ENCODE measurements at regions not wholly inside any gene's neighbourhood (a gene's known extent, or its start where the extent isn't known, plus 50 kb on each side); places are given as distances from the start of the nearest gene placed in this dataset.

GRCh38 chr7:69433081-69433480 lies 165.2 kb upstream of the AUTS2 start:
- no peak overlapping the region for H3K27ac ChIP-seq (ENCODE audit: low read depth, low read length)
- peaks cover 8% of the 10 kb centered on the region for H3K27me3 ChIP-seq (ENCODE audit: control insufficient read depth, low read length)
- H4K20me1 ChIP-seq (ENCODE audit: control insufficient read depth, insufficient read depth, low read depth, low read length): no peaks in the 10 kb centered on the region
- H3K9me2 ChIP-seq (replicated peaks; ENCODE audit: control insufficient read depth, low read length): no peaks in the 10 kb centered on the region
- no peaks in the 10 kb centered on the region for H3K9me3 ChIP-seq (ENCODE audit: control insufficient read depth, insufficient read depth, low read length)
- H3F3A ChIP-seq (ENCODE audit: control insufficient read depth, insufficient read depth): no peaks in the 10 kb centered on the region
- H3K4me2 ChIP-seq (ENCODE audit: low read length): no peak overlapping the region
- H3K4me1 ChIP-seq (ENCODE audit: control insufficient read depth, low read length): 0 out of 2 replicates have a peak, but pooled peaks cover 4% of the 10 kb centered on the region
- H3K36me3 ChIP-seq (ENCODE audit: control insufficient read depth, low read length): no peaks in the 10 kb centered on the region
- H3K4me3 ChIP-seq (ENCODE audit: low read length): no peak overlapping the region
- H3K79me2 ChIP-seq (ENCODE audit: control insufficient read depth, low read length): no peaks in the 10 kb centered on the region
- TF ChIP-seq CTCF (IDR thresholded peaks at IDR 0.05; ENCODE audit: low read depth, low read length, poor library complexity, severe bottlenecking) (no peak), EZH2phosphoT487 (IDR thresholded peaks at IDR 0.05; ENCODE audit: borderline replicate concordance, low read length) (no peak)

GRCh38 chr7:69434398-69434815 lies 163.9 kb upstream of the AUTS2 start:
- H3K9me3 ChIP-seq (ENCODE audit: control insufficient read depth, insufficient read depth, low read length): no peaks in the 10 kb centered on the region
- no peaks in the 10 kb centered on the region for H3F3A ChIP-seq (ENCODE audit: control insufficient read depth, insufficient read depth)
- no peak overlapping the region for H3K27ac ChIP-seq (ENCODE audit: low read depth, low read length)
- no peak overlapping the region for H3K4me2 ChIP-seq (ENCODE audit: low read length)
- no peaks in the 10 kb centered on the region for H3K36me3 ChIP-seq (ENCODE audit: control insufficient read depth, low read length)
- no peak overlapping the region for H3K4me3 ChIP-seq (ENCODE audit: low read length)
- TF ChIP-seq CTCF (IDR thresholded peaks at IDR 0.05; ENCODE audit: low read depth, low read length, poor library complexity, severe bottlenecking) (no peak), EZH2phosphoT487 (IDR thresholded peaks at IDR 0.05; ENCODE audit: borderline replicate concordance, low read length) (no peak)
- 0 out of 2 replicates have a peak, but pooled peaks cover 4% of the 10 kb centered on the region for H3K4me1 ChIP-seq (ENCODE audit: control insufficient read depth, low read length)
- peaks cover 8% of the 10 kb centered on the region for H3K27me3 ChIP-seq (ENCODE audit: control insufficient read depth, low read length)
- no peaks in the 10 kb centered on the region for H3K79me2 ChIP-seq (ENCODE audit: control insufficient read depth, low read length)
- H3K9me2 ChIP-seq (replicated peaks; ENCODE audit: control insufficient read depth, low read length): no peaks in the 10 kb centered on the region
- no peaks in the 10 kb centered on the region for H4K20me1 ChIP-seq (ENCODE audit: control insufficient read depth, insufficient read depth, low read depth, low read length)

GRCh38 chr7:69435711-69436110 lies 162.6 kb upstream of the AUTS2 start:
- H3K27me3 ChIP-seq (ENCODE audit: control insufficient read depth, low read length): peaks cover 2% of the 10 kb centered on the region; the same call in 1 of the 2 replicates
- H3K4me1 ChIP-seq (ENCODE audit: control insufficient read depth, low read length): 0 out of 2 replicates have a peak, but pooled peaks cover under 1% of the 10 kb centered on the region
- no peak overlapping the region for H3K4me2 ChIP-seq (ENCODE audit: low read length)
- H3K9me3 ChIP-seq (ENCODE audit: control insufficient read depth, insufficient read depth, low read length): peaks cover 7% of the 10 kb centered on the region; the same call in 1 of the 2 replicates
- no peaks in the 10 kb centered on the region for H3F3A ChIP-seq (ENCODE audit: control insufficient read depth, insufficient read depth)
- H3K36me3 ChIP-seq (ENCODE audit: control insufficient read depth, low read length): no peaks in the 10 kb centered on the region
- TF ChIP-seq CTCF (IDR thresholded peaks at IDR 0.05; ENCODE audit: low read depth, low read length, poor library complexity, severe bottlenecking): no peak
- TF ChIP-seq EZH2phosphoT487 (IDR thresholded peaks at IDR 0.05; ENCODE audit: borderline replicate concordance, low read length): no peak
- H3K79me2 ChIP-seq (ENCODE audit: control insufficient read depth, low read length): no peaks in the 10 kb centered on the region
- H3K4me3 ChIP-seq (ENCODE audit: low read length): no peak overlapping the region
- no peaks in the 10 kb centered on the region for H3K9me2 ChIP-seq (replicated peaks; ENCODE audit: control insufficient read depth, low read length)
- no peak overlapping the region for H3K27ac ChIP-seq (ENCODE audit: low read depth, low read length)
- no peaks in the 10 kb centered on the region for H4K20me1 ChIP-seq (ENCODE audit: control insufficient read depth, insufficient read depth, low read depth, low read length)

Measured in DOHH2 (cell line).